HepG2 (cell line): ENCODE measurements at regions not wholly inside any gene's neighbourhood (a gene's known extent, or its start where the extent isn't known, plus 50 kb on each side); places are given as distances from the start of the nearest gene placed in this dataset.

Source experiments
- ATF7-NPFF ChIP-seq: sonication (generic); formaldehyde crosslinking; IDR thresholded peaks from 2 replicates; pipeline ENCODE4 v1.8.1; 2023; ENCODE audit warnings: mild to moderate bottlenecking, low read depth, missing genetic modification reagents, moderate library complexity
- IKZF1 ChIP-seq: fragments of 450-650 bp; IDR thresholded peaks from 2 replicates; pipeline ENCODE4 v1.7.1; 2016
- PRDM15 ChIP-seq: sonication (generic); formaldehyde crosslinking; IDR thresholded peaks from 2 replicates; pipeline ENCODE4 v1.4.0; 2020; ENCODE audit warnings: missing genetic modification reagents
- SALL2 ChIP-seq: sonication (generic); formaldehyde crosslinking; IDR thresholded peaks from 2 replicates; pipeline ENCODE4 v1.8.1; 2023; ENCODE audit warnings: mild to moderate bottlenecking, missing genetic modification reagents, inconsistent platforms
- ZSCAN31 ChIP-seq: sonication (generic); formaldehyde crosslinking; IDR thresholded peaks from 2 replicates; pipeline ENCODE4 v1.5.0; 2020; ENCODE audit warnings: low read depth, mild to moderate bottlenecking, missing genetic modification reagents
- TF ChIP-seq, protein P1 (sequence below): sonication (generic); formaldehyde crosslinking; IDR thresholded peaks from 2 replicates; pipeline ENCODE4 v1.4.0; 2020; ENCODE audit warnings: mild to moderate bottlenecking, missing genetic modification reagents

DNA sequence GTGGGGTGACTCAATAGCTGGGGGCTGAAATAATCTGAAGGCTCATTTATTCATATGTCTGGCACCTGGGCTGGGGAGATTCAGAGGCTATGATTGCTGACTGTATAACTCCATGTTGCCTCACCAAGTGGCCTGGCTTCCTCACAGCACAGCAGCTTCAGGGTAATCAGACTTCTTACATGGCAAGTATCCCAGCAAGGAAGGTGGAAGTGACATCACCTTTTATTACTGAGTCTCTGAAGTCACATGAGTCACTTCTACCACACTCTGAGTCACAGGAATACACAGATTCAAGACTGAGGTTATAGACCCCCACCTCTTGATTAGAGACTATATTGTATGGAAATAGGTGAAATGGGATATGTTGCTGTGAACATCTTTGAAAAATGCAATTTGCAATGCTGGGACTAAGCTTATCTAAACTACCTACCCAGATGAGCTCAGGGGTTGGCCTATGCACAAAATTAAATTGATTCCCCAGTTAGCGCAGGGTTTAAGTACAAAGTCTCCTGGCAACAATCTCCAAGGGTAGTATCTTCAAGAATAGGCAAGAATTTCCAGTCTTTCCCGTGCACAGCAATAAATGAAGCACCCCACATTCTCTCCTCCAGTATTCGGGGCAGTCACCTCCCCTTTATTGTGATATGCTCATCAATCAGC is 553.1 kb downstream of the LRRC70 start (continued):
- TF ChIP-seq, protein P1, sequence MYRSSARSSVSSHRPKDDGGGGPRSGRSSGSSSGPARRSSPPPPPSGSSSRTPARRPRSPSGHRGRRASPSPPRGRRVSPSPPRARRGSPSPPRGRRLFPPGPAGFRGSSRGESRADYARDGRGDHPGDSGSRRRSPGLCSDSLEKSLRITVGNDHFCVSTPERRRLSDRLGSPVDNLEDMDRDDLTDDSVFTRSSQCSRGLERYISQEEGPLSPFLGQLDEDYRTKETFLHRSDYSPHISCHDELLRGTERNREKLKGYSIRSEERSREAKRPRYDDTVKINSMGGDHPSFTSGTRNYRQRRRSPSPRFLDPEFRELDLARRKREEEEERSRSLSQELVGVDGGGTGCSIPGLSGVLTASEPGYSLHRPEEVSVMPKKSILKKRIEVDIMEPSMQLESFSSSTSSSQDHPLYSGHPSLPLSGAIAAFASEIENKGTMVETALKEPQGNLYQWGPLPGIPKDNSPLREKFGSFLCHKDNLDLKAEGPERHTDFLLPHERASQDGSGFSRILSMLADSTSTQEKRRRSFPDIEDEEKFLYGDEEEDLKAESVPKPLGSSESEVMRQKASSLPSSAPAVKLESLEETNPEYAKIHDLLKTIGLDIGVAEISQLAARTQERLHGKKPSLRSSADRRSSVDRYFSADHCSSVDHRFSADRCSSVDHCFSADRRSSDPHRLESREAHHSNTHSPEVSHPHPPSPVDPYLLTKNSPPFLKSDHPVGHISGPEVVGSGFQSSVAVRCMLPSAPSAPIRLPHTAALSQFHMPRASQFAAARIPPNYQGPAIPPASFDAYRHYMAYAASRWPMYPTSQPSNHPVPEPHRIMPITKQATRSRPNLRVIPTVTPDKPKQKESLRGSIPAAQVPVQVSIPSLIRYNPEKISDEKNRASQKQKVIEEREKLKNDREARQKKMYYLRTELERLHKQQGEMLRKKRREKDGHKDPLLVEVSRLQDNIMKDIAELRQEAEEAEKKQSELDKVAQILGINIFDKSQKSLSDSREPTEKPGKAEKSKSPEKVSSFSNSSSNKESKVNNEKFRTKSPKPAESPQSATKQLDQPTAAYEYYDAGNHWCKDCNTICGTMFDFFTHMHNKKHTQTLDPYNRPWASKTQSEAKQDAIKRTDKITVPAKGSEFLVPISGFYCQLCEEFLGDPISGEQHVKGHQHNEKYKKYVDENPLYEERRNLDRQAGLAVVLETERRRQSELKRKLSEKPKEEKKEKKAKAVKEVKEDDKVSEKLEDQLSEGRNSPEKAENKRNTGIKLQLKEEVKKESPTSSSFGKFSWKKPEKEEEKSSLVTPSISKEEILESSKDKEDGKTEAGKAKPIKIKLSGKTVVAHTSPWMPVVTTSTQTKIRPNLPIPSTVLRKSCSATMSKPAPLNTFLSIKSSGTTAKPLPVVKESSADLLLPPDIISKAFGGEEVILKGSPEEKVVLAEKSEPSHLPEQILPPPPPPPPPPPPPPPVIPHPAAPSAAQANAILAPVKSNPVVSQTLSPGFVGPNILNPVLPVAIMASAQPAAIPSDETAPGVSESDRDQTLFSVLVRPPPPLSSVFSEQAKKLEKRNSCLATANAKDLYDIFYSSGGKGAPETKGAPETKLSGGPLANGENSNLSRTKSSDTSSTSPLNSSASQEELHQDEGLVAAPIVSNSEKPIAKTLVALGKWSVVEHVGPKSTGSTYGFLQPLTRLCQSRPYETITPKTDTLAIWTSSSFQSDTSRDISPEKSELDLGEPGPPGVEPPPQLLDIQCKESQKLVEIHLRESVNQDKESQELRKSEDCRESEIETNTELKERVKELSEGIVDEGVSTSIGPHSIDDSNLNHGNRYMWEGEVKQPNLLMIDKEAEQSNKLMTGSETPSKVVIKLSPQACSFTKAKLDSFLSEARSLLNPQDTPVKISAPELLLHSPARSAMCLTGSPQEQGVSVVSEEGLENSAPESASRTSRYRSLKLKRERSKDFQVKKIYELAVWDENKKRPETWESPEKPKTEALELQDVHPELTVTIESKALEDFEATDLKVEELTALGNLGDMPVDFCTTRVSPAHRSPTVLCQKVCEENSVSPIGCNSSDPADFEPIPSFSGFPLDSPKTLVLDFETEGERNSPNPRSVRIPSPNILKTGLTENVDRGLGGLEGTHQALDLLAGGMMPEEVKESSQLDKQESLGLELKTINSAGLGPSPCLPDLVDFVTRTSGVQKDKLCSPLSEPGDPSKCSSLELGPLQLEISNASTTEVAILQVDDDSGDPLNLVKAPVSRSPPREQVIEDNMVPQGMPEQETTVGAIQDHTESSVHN (CRISPR knock-in tag), result no peak
- TF ChIP-seq ZSCAN31 (CRISPR knock-in tag), result no peak
- no peak for TF ChIP-seq PRDM15 (CRISPR knock-in tag)
- no peak for TF ChIP-seq SALL2 (CRISPR knock-in tag)
- no peak for TF ChIP-seq ATF7-NPFF (CRISPR knock-in tag)
- TF ChIP-seq IKZF1, result no peak
